ENCODE measurements at regions not wholly inside any gene's neighbourhood (a gene's known extent, or its start where the extent isn't known, plus 50 kb on each side); places are given as distances from the start of the nearest gene placed in this dataset.
A peak's percentile ranks its signal among the peaks of the same experiment; 100 is the strongest.
"Not testable (repeated sequence)": the region's sequence is repeated elsewhere in the genome, so short reads cannot be mapped to it uniquely, and the experiment has no call there.

- no peak overlapping the region for H3K4me3 ChIP-seq
- no peak overlapping the region for H3K27ac ChIP-seq
- 46 to 95% (median 71%) methylated on average over 3 to 7 of the region's 9 CpGs; no CpG with 5 or more reads in 3 of the 10 experiments for WGBS, 10 experiments
- peaks cover 18 to 23% of the 10 kb centered on the region in 2 donors for H3K4me1 ChIP-seq (replicated peaks in 1 of 2)
- in situ Hi-C loops (cut with MboI; ENCODE audit: low pct_unique_long_range_greater_than_20kb in 2 of 9, low sequenced_read_pairs in 9 of 9, unreplicated experiment in 9 of 9): no loop called here
- ATAC-seq (replicated peaks in 6 of 8): no peak
Observed at GRCh38 chr7:69516238-69516820, 81.9 kb upstream of the AUTS2 start.

DNA sequence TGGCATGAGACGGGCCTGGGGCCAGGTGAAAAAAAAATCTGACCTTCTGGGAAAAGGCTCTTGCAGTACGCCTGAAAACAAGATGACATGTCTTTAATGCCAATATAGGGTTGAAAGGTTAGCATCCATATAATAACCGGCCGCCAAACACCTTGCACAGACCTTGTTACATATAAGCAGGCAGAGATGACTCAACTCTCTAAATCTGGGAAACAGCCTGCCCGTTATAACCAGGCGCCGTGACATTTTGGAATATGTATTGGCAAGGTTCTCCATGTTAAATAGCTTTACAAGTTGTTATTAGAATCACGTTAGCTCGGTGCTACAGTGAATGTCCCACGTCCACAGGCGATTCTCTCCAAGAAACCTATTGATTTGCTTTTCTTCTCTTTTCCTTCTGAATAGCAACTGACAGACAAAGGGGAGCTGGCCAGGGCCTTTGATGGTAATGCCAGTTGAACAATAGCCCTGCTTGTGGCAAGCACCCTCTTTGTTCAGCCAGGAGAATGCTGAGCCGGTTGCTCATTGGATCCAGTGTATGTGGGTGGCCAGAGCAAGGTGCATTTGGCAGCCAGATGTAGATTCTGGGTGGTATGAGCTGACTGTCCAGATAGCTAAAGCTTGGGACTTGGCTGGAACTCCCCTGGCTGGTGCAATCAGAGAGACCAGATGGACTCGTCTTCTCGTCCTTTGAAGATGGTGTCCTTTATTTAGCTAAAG, 80.1 kb upstream of the AUTS2 start:
- 2 to 40% (median 19%) methylated on average over 1 to 13 of the region's 14 CpGs for WGBS, 10 experiments
- Histone ChIP-seq H3K4me1 (replicated peaks in 1 of 2) (peaks cover 18 to 23% of the 10 kb centered on the region in 2 donors), H3K27ac (peak overlapping the region in 1 of 2 donors; percentile 42), H3K4me3 (no peak overlapping the region)
- ATAC-seq (replicated peaks in 6 of 8): peak in 6 of 8 experiments; percentile 74 to 90 (median 82)
- in situ Hi-C loops (cut with MboI; ENCODE audit: low pct_unique_long_range_greater_than_20kb in 2 of 9, low sequenced_read_pairs in 9 of 9, unreplicated experiment in 9 of 9): no loop called here

DNA sequence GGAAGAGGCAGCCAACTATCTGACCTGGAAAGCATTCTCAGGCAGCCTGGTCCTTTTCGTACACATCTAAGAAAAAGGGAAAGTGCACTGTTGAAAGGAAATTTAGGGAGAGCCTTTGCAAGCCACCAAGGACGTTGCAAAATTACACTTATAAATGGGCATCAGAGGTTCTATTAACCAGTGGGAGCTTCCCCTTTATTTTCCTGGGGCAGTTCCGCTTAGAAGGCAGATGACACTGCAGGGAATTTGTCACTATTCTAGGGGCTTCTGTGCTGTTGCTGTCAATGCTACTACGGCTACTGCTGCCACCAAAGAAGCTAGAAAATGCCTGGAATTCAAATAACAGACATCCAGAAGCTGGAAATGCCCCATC, 79.6 kb upstream of the AUTS2 start:
- in situ Hi-C loops (cut with MboI; ENCODE audit: low pct_unique_long_range_greater_than_20kb in 2 of 9, low sequenced_read_pairs in 9 of 9, unreplicated experiment in 9 of 9): no loop called here
- WGBS, 10 experiments: 0 to 50% (median 18%) methylated on average over 1 to 3 of the region's 4 CpGs; no CpG with 5 or more reads in 3 of the 10 experiments
- Histone ChIP-seq H3K27ac (peak overlapping the region in 1 of 2 donors; percentile 42), H3K4me3 (no peak overlapping the region), H3K4me1 (replicated peaks in 1 of 2) (peaks cover 18 to 23% of the 10 kb centered on the region in 2 donors)
- peak in 1 of 8 experiments; percentile 3 for ATAC-seq (replicated peaks in 6 of 8)

DNA sequence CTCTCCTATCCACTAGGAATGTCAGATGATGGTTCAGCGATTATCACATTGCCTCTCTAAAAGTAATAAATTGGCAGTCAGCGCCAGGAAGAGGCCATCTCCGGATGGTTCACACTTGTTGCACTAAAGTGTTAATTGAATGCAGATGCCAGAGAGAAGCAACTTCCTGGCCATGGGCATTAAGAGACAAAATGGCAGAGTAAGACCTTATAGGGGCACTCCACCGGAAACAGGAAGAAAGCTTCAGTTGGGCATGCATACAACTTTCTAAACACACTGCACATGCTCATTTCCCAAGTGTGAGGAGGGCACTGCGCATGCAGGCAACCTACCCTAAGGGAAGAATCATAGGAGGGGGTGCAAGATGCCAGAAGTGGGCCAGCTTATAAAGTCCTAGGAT, 71.7 kb upstream of the AUTS2 start:
- no peak overlapping the region for H3K4me3 ChIP-seq
- no peak for ATAC-seq (replicated peaks in 6 of 8)
- in situ Hi-C loops (cut with MboI; ENCODE audit: low pct_unique_long_range_greater_than_20kb in 2 of 9, low sequenced_read_pairs in 9 of 9, unreplicated experiment in 9 of 9): no loop called here
- 26 to 100% (median 65%) methylated on average over 1 to 5 of the region's 5 CpGs; no CpG with 5 or more reads in 4 of the 10 experiments for WGBS, 10 experiments
- no peaks in the 10 kb centered on the region for H3K4me1 ChIP-seq (replicated peaks in 1 of 2)
- no peak overlapping the region for H3K27ac ChIP-seq

GRCh38 chr7:69527706-69528105, 70.6 kb upstream of the AUTS2 start:
- in situ Hi-C loops (cut with MboI; ENCODE audit: low pct_unique_long_range_greater_than_20kb in 2 of 9, low sequenced_read_pairs in 9 of 9, unreplicated experiment in 9 of 9): no loop called here
- no peak for ATAC-seq (replicated peaks in 6 of 8)
- Histone ChIP-seq H3K4me1 (replicated peaks in 1 of 2) (no peaks in the 10 kb centered on the region), H3K27ac (no peak overlapping the region), H3K4me3 (no peak overlapping the region)

- 24 to 90% (median 66%) methylated on average over 1 to 3 of the region's 3 CpGs; no CpG with 5 or more reads in 2 of the 10 experiments for WGBS, 10 experiments
- H3K4me3 ChIP-seq: no peak overlapping the region
- no peak overlapping the region for H3K27ac ChIP-seq
- in situ Hi-C loops (cut with MboI; ENCODE audit: low pct_unique_long_range_greater_than_20kb in 2 of 9, low sequenced_read_pairs in 9 of 9, unreplicated experiment in 9 of 9): no loop called here
- H3K4me1 ChIP-seq (replicated peaks in 1 of 2): no peaks in the 10 kb centered on the region
- no peak for ATAC-seq (replicated peaks in 6 of 8)
Observed at GRCh38 chr7:69531050-69531449, 67.2 kb upstream of the AUTS2 start.

- Histone ChIP-seq H3K4me1 (replicated peaks in 1 of 2) (no peaks in the 10 kb centered on the region), H3K27ac (no peak overlapping the region), H3K4me3 (no peak overlapping the region)
- 28 to 100% (median 51%) methylated on average over 1 to 10 of the region's 15 CpGs; no CpG with 5 or more reads in 3 of the 10 experiments for WGBS, 10 experiments
- no peak for ATAC-seq (replicated peaks in 6 of 8)
- in situ Hi-C loops (cut with MboI; ENCODE audit: low pct_unique_long_range_greater_than_20kb in 2 of 9, low sequenced_read_pairs in 9 of 9, unreplicated experiment in 9 of 9): no loop called here
Observed at GRCh38 chr7:69534461-69535041, 63.7 kb upstream of the AUTS2 start.

DNA sequence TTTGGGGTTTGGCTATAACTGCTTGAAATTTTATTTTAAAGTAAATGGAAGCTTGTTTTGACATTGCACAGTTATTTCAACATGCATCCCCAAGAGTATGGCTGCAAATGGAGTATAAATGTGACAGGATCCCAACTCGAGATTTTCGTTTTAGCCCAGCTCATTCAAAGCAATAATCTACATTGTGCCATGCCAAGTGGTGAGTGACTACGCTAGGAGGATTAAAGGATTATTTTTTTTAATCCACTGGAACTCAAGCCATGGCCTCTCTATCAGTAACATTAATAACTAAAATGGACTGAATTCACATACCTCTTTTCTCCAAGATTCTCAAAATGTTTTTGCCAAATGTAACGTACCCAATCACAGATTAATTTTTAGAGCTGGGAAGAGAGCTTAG, 60.6 kb upstream of the AUTS2 start:
- Histone ChIP-seq H3K27ac (no peak overlapping the region), H3K4me1 (replicated peaks in 1 of 2) (no peaks in the 10 kb centered on the region), H3K4me3 (no peak overlapping the region)
- WGBS, 10 experiments: 13 to 95% (median 85%) methylated on average over 1 to 4 of the region's 4 CpGs
- ATAC-seq (replicated peaks in 6 of 8): no peak
- in situ Hi-C loops (cut with MboI; ENCODE audit: low pct_unique_long_range_greater_than_20kb in 2 of 9, low sequenced_read_pairs in 9 of 9, unreplicated experiment in 9 of 9): no loop called here

DNA sequence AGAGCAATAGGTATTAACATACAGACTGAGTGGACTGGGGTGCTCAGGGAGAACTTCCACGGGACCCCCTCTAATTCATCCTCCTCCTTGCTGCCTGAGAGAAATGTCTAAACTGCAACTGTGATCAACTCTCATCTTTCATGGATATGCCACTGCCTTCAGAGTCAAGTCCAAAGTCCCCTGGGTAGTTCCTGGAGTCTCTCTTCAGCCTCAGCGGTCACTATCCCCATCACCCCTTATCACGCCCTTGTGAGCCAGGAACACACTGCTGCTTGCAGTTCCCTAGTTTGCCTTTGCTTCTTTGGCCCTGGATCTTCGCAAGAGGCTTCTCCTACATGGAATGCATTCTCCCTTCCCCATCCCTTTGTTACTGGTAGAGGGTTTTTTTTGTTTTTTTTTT, 58.7 kb upstream of the AUTS2 start:
- no peak overlapping the region for H3K27ac ChIP-seq
- 27 to 100% (median 81%) methylated on average over 1 to 4 of the region's 4 CpGs; no CpG with 5 or more reads in 1 of the 10 experiments for WGBS, 10 experiments
- H3K4me3 ChIP-seq: no peak overlapping the region
- ATAC-seq (replicated peaks in 6 of 8): no peak
- H3K4me1 ChIP-seq (replicated peaks in 1 of 2): peaks cover 0 to 2% of the 10 kb centered on the region in 2 donors
- in situ Hi-C loops (cut with MboI; ENCODE audit: low pct_unique_long_range_greater_than_20kb in 2 of 9, low sequenced_read_pairs in 9 of 9, unreplicated experiment in 9 of 9): no loop called here

DNA sequence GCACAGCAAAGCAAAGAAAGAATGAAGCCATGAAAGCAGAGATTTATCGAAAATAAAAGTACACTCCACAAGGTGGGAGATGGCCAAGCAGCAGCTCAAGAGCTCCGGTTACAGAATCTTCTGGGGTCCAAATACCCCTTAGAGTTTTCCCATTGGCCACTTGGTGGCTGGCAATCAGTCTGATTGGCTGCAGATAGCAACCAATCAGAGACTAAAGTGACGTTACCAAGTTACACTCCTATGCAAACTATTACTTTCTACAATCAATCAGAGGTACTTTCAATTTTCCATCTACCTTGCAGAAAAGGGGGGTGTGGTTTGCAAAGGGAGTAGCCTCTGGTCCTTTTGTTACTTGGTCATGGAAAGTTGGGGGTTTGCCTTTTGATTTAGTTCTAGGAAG, 58.0 kb upstream of the AUTS2 start:
- no peak overlapping the region for H3K4me3 ChIP-seq
- 40 to 100% (median 85%) methylated on average over 1 to 3 of the region's 3 CpGs; no CpG with 5 or more reads in 2 of the 10 experiments for WGBS, 10 experiments
- ATAC-seq (replicated peaks in 6 of 8): no peak
- no peak overlapping the region for H3K27ac ChIP-seq
- in situ Hi-C loops (cut with MboI; ENCODE audit: low pct_unique_long_range_greater_than_20kb in 2 of 9, low sequenced_read_pairs in 9 of 9, unreplicated experiment in 9 of 9): no loop called here
- peaks cover 0 to 2% of the 10 kb centered on the region in 2 donors for H3K4me1 ChIP-seq (replicated peaks in 1 of 2)

DNA sequence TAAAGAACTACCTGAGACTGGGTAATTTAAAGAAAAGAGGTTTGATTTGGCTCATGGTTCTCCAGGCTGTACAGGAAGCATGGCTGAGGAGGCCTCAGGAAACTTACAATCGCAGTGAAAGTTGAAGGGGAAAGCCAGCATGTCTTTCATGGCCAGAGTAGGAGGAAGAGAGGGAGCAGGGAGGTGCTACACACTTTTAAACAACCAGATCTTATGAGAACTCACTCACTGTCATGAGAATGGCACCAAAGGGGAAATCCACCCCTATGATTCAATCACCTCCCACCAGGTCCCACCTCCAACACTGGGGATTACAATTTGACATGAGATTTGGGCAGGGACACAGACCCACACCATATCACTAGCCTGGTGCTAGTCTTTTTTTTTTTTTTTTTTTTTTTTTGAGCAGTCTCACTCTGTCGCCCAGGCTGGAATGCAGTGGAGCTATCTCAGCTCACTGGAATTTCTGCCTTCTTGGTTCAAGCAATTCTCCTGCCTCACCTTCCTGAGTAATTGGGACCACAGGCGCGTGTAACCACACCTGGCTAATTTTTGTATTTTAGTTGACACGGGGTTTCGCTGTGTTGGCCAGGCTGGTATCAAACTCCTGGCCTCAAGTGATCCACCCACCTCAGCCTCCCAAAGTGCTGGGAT, 56.4 kb upstream of the AUTS2 start:
- H3K4me3 ChIP-seq; H3K4me1 ChIP-seq (replicated peaks in 1 of 2); H3K27ac ChIP-seq; in situ Hi-C loops (cut with MboI; ENCODE audit: low pct_unique_long_range_greater_than_20kb in 2 of 9, low sequenced_read_pairs in 9 of 9, unreplicated experiment in 9 of 9); ATAC-seq (replicated peaks in 6 of 8): not testable (repeated sequence)
- 0 to 100% (median 72%) methylated on average over 1 to 6 of the region's 6 CpGs; no CpG with 5 or more reads in 4 of the 10 experiments for WGBS, 10 experiments

- in situ Hi-C loops (cut with MboI; ENCODE audit: low pct_unique_long_range_greater_than_20kb in 2 of 9, low sequenced_read_pairs in 9 of 9, unreplicated experiment in 9 of 9): no loop called here
- Histone ChIP-seq H3K27ac (no peak overlapping the region), H3K4me1 (replicated peaks in 1 of 2) (peaks cover 0 to 2% of the 10 kb centered on the region in 2 donors), H3K4me3 (no peak overlapping the region)
- WGBS, 10 experiments: 20 to 100% (median 93%) methylated on average over 1 of the region's 1 CpG; no CpG with 5 or more reads in 5 of the 10 experiments
- ATAC-seq (replicated peaks in 6 of 8): no peak
Observed at GRCh38 chr7:69545175-69545574, 53.1 kb upstream of the AUTS2 start.

All from motor neuron (in vitro differentiated cells).